ENCODE measurements at regions not wholly inside any gene's neighbourhood (a gene's known extent, or its start where the extent isn't known, plus 50 kb on each side); places are given as distances from the start of the nearest gene placed in this dataset.

DNA sequence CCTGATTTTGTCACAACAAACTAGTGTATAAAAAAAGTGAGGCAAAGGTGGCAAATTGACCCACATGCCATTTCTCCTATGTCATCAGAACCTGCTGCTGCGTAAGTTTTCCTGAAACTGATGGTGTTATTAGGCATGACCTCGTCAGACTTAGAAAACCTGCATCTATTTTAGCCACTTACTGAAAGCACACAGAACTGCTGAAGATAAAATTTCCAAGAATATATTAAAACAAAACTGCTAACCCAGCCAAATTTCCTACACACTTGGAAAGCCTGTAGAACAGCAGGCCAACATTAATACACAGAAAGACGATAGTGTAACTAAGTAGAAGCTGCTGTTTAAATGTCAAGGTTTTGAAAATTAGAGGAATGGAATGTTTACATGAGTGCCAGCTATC, 674.5 kb upstream of the CXADR start:
- no peaks in the 10 kb centered on the region for H3K36me3 Mint-ChIP-seq (ENCODE audit: low read depth)
- no peaks in the 10 kb centered on the region for H3K9me3 Mint-ChIP-seq
- H3K27ac Mint-ChIP-seq, result no peak overlapping the region
- TF ChIP-seq, protein P1, sequence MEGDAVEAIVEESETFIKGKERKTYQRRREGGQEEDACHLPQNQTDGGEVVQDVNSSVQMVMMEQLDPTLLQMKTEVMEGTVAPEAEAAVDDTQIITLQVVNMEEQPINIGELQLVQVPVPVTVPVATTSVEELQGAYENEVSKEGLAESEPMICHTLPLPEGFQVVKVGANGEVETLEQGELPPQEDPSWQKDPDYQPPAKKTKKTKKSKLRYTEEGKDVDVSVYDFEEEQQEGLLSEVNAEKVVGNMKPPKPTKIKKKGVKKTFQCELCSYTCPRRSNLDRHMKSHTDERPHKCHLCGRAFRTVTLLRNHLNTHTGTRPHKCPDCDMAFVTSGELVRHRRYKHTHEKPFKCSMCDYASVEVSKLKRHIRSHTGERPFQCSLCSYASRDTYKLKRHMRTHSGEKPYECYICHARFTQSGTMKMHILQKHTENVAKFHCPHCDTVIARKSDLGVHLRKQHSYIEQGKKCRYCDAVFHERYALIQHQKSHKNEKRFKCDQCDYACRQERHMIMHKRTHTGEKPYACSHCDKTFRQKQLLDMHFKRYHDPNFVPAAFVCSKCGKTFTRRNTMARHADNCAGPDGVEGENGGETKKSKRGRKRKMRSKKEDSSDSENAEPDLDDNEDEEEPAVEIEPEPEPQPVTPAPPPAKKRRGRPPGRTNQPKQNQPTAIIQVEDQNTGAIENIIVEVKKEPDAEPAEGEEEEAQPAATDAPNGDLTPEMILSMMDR (IDR thresholded peaks at IDR 0.05), result no peak
- DNase-seq, result no peak
- H3K4me3 Mint-ChIP-seq, result no peak overlapping the region
- H3K4me1 Mint-ChIP-seq (ENCODE audit: low read depth), result peaks cover 27% of the 10 kb centered on the region
- H3K27me3 Mint-ChIP-seq (ENCODE audit: insufficient read depth), result no peaks in the 10 kb centered on the region

DNA sequence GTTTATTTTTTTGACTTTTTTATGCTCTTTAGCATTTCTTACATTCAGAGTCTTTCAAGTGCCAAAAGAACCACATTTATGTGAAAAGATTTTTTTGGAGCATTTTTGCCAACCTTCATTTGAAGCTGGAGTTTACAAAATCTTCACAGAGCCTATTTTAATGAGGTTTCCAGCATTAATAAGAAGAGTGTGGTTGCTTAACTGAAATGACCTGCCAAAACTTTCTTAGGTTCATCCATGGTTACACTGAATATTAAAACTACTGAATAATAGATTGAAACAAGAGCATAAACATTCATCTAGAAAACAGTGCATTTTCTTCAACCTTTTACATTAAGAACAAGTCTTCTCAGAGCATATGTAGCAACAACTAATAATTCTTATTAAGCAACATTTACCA, 672.3 kb upstream of the CXADR start:
- no peak for DNase-seq
- Mint-ChIP-seq H3K27ac (no peak overlapping the region), H3K4me3 (no peak overlapping the region), H3K27me3 (ENCODE audit: insufficient read depth) (no peaks in the 10 kb centered on the region; the same call in 1 of the 2 replicates), H3K36me3 (ENCODE audit: low read depth) (no peaks in the 10 kb centered on the region), H3K9me3 (no peaks in the 10 kb centered on the region), H3K4me1 (ENCODE audit: low read depth) (peaks cover 27% of the 10 kb centered on the region)
- TF ChIP-seq, protein P1 (IDR thresholded peaks at IDR 0.05), result no peak

DNA sequence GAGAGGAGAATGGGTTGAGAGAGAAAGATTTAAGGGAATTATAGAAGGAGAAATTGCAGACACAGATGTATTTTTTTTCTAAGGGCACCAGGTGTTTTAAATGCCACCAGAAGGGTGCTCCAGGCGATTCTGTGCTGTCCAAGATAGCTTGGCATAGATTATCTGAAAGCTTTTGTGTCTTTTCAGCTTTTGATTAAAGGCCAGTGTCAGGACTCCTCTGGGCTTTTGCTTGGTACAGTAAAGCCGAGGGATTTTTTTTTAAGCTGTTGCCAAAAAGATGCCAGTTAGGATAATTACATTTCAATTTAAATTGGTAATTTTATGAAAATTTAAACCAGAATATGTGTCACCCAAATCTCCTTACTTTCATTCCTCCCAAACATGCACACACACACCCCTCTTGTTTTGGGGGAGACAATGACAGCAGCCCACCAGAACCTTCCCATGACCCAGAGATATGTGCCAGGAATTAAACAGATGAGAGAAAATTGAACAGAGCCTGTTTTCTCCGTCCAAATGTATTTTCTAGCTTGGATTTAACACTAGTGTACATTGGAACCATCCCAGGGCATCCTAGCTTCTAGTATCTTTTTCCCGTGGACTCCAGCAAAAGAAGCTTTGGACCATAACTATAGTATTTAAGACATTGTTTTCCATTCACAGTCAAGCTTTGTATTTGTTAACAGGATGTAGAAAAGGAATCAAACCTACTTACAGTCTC, 670.7 kb upstream of the CXADR start:
- no peaks in the 10 kb centered on the region; the same call in 1 of the 2 replicates for H3K27me3 Mint-ChIP-seq (ENCODE audit: insufficient read depth)
- no peaks in the 10 kb centered on the region for H3K36me3 Mint-ChIP-seq (ENCODE audit: low read depth)
- H3K9me3 Mint-ChIP-seq, result no peaks in the 10 kb centered on the region
- no peak overlapping the region for H3K27ac Mint-ChIP-seq
- TF ChIP-seq, protein P1 (IDR thresholded peaks at IDR 0.05), result no peak
- peaks cover 23% of the 10 kb centered on the region for H3K4me1 Mint-ChIP-seq (ENCODE audit: low read depth)
- peak overlapping the region; percentile 31; the same call in 1 of the 2 replicates for H3K4me3 Mint-ChIP-seq
- DNase-seq, result no peak

DNA sequence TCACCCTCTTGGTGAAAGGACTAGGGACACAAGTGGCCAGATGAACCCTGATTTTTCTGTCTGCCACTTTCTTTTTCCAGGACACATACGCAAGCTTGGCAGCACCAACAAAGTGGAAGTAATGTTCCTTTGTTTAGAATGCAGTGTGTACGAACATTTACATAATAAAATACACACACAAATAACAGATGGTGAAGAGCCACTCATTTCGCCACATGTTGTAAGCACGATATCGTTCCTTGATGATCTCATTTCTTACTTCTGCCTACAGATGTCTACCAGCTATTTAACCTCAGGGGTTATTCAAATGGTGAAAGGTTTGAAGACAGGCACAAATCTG, 670.2 kb upstream of the CXADR start:
- Mint-ChIP-seq H3K9me3 (no peaks in the 10 kb centered on the region), H3K27me3 (ENCODE audit: insufficient read depth) (no peaks in the 10 kb centered on the region; the same call in 1 of the 2 replicates), H3K4me1 (ENCODE audit: low read depth) (peaks cover 18% of the 10 kb centered on the region), H3K36me3 (ENCODE audit: low read depth) (no peaks in the 10 kb centered on the region), H3K4me3 (peak overlapping the region; percentile 31), H3K27ac (no peak overlapping the region)
- no peak for DNase-seq
- TF ChIP-seq, protein P1 (IDR thresholded peaks at IDR 0.05), result no peak

DNA sequence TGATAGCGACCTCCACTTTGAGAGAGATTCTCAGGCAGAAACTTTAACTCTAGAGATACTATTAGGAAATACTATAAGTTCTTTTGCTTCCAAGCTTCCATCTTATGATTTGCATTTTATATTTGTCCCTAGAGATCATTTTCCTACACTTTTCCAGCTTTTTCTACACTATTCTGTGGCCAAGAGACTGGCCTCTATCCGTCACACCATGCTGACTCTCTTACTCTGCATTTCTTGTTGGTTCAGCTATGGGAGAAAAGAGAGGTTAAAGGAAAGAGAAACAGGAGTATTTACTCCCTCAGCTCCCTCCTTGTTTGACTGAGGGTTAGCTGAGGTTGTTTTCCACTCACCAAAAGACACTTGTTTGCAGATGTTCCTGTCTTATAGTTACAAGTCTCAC, 665.6 kb upstream of the CXADR start:
- no peak overlapping the region for H3K27ac Mint-ChIP-seq
- peaks cover 9% of the 10 kb centered on the region; the same call in 1 of the 2 replicates for H3K4me1 Mint-ChIP-seq (ENCODE audit: low read depth)
- no peaks in the 10 kb centered on the region for H3K9me3 Mint-ChIP-seq
- no peak overlapping the region for H3K4me3 Mint-ChIP-seq
- H3K27me3 Mint-ChIP-seq (ENCODE audit: insufficient read depth), result peaks cover 1% of the 10 kb centered on the region
- DNase-seq, result no peak
- no peaks in the 10 kb centered on the region for H3K36me3 Mint-ChIP-seq (ENCODE audit: low read depth)
- TF ChIP-seq, protein P1 (IDR thresholded peaks at IDR 0.05), result no peak

Data from HFFc6 (cell line).